Right lobe of liver (tissue), 6 donors: ENCODE measurements at regions not wholly inside any gene's neighbourhood (a gene's known extent, or its start where the extent isn't known, plus 50 kb on each side); places are given as distances from the start of the nearest gene placed in this dataset.
"Not testable (repeated sequence)": the region's sequence is repeated elsewhere in the genome, so short reads cannot be mapped to it uniquely, and the experiment has no call there.

Experiments
- ATAC-seq, 4 donors: fragments of 200-7000 bp; cut with Tn5 transposase; one replicate each; pipeline ENCODE4 v1.9.1; 2020; ENCODE audit warnings: mild to moderate bottlenecking in 4 of 4, moderate library complexity in 4 of 4
- DNase-seq, 3 donors: peaks; one replicate each; pipeline ENCODE4 v3.0.0-alpha.2; 2020
- H3K27ac ChIP-seq, 3 donors: fragments of 200-600 bp; one replicate each; pipeline ENCODE4 v1.8.0; 2022
- H3K27me3 ChIP-seq, 2 donors: fragments of 200-600 bp; one replicate each; pipeline ENCODE4 v1.8.0; 2022
- H3K36me3 ChIP-seq, 4 donors: fragments of 200-600 bp; sonication (generic) in 1 of 4; one replicate each; pipeline versions ENCODE4 v1.5.1 to v1.8.0; 2017 to 2022; ENCODE audit warnings: control low read depth in 1 of 4
- H3K4me1 ChIP-seq, 4 donors: fragments of 200-600 bp; sonication (generic) in 1 of 4; one replicate each; pipeline versions ENCODE4 v1.5.1 to v1.8.0; 2017 to 2022; ENCODE audit warnings: control low read depth in 1 of 4
- H3K4me3 ChIP-seq, 3 donors: fragments of 200-600 bp; one replicate each; pipeline ENCODE4 v1.8.0; 2022
- H3K9me3 ChIP-seq, 4 donors: fragments of 200-600 bp; sonication (generic) in 1 of 4; one replicate each; pipeline versions ENCODE4 v1.5.1 to v1.8.0; 2017 to 2022; ENCODE audit warnings: control low read depth in 1 of 4
- POLR2A ChIP-seq: fragments of 450-650 bp; IDR thresholded peaks from one replicate; pipeline ENCODE4 v1.6.1; 2017; ENCODE audit warnings: antibody characterized with exemption, mild to moderate bottlenecking
- WGBS: methylation state at CpG from one replicate; pipeline ENCODE4 v1.1.6; 2018; ENCODE audit warnings: low coverage, low lambda C conversion rate; ENCODE audit not compliant: insufficient coverage; ENCODE audit errors: missing lambda C conversion rate; 5-methylcytosine and 5-hydroxymethylcytosine counted together
- intact Hi-C, 2 donors: fragments of 100-400 bp; cut with DNase I; formaldehyde crosslinking; loops; one replicate each; pipeline versions ENCODE4 v1.11.2 to v1.14.1; 2022
- TF ChIP-seq, protein P1 (sequence below), 4 donors: fragments of 200-600 bp in 3 of 4; fragments of 450-650 bp in 1 of 4; IDR thresholded peaks; one replicate each; pipeline versions ENCODE4 v1.5.1 to v1.8.0; 2016 to 2022; ENCODE audit warnings: antibody characterized with exemption in 4 of 4, mild to moderate bottlenecking in 2 of 4
- donor health status: DM: no; HTN: yes; CAD: no.
- donor health status: DM: no; HTN: no; CAD: no.
- donor health status: DM: no; HTN: no; CAD: no.
- donor health status: DM: no; HTN: yes; CAD: no.
- donor health status: DM: no; HTN: yes; CAD: no.

DNA sequence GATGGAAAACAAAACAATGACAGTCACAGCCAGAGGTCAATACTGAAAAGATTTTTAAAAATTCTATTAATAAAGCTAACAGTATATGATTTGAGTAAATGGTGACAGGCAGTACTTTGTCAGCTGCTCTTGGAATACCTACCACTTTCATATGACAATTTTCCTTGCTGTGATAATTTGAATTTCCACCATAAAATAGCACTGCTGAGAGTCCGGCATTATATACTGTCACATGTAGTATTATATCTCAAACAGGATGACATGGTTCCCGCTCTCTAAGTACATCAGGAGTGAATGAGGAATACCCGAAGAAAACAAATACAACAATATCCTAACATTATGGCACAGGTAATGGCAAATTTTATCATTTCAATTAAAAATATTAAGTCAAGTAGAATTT lies 146.8 kb upstream of the TMPRSS15 start:
- no peak for TF ChIP-seq POLR2A
- TF ChIP-seq, protein P1, sequence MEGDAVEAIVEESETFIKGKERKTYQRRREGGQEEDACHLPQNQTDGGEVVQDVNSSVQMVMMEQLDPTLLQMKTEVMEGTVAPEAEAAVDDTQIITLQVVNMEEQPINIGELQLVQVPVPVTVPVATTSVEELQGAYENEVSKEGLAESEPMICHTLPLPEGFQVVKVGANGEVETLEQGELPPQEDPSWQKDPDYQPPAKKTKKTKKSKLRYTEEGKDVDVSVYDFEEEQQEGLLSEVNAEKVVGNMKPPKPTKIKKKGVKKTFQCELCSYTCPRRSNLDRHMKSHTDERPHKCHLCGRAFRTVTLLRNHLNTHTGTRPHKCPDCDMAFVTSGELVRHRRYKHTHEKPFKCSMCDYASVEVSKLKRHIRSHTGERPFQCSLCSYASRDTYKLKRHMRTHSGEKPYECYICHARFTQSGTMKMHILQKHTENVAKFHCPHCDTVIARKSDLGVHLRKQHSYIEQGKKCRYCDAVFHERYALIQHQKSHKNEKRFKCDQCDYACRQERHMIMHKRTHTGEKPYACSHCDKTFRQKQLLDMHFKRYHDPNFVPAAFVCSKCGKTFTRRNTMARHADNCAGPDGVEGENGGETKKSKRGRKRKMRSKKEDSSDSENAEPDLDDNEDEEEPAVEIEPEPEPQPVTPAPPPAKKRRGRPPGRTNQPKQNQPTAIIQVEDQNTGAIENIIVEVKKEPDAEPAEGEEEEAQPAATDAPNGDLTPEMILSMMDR (IDR thresholded peaks at IDR 0.05): no peak
- no peaks in the 10 kb centered on the region for H3K4me1 ChIP-seq
- intact Hi-C loops: no loop called here
- H3K9me3 ChIP-seq: no peaks in the 10 kb centered on the region
- no peak overlapping the region for H3K4me3 ChIP-seq
- H3K27ac ChIP-seq: no peak overlapping the region
- no peak for ATAC-seq
- H3K27me3 ChIP-seq: no peaks in the 10 kb centered on the region
- no peaks in the 10 kb centered on the region for H3K36me3 ChIP-seq
- 60% methylated on average over 3 of the region's 3 CpGs for WGBS
- no peak for DNase-seq

DNA sequence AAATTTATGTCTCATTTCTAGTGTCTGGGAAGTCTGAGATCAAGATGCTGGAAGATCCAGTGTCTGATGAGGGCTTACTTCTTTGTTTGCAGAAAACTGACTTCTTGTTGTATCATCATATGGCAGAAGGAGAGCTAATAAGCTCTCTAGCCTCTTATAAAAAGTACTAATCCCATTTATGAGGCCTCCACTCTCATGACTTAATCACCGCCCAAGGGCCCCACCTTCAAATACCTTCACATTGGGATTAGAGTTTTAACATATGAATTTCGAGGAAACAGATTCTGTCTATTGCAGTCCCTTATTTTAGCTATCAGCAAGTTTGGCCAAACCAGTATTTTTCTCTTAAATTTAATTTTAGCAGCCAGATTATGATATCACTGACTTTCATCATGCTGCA lies 150.2 kb upstream of the TMPRSS15 start:
- WGBS: 58% methylated on average over 2 of the region's 2 CpGs
- intact Hi-C loops: no loop called here
- no peaks in the 10 kb centered on the region for H3K9me3 ChIP-seq
- no peak overlapping the region for H3K27ac ChIP-seq
- H3K4me3 ChIP-seq: no peak overlapping the region
- ATAC-seq (no peak), DNase-seq (no peak)
- H3K27me3 ChIP-seq: no peaks in the 10 kb centered on the region
- H3K4me1 ChIP-seq: no peaks in the 10 kb centered on the region
- H3K36me3 ChIP-seq: no peaks in the 10 kb centered on the region
- TF ChIP-seq, protein P1 (IDR thresholded peaks at IDR 0.05): no peak
- no peak for TF ChIP-seq POLR2A

DNA sequence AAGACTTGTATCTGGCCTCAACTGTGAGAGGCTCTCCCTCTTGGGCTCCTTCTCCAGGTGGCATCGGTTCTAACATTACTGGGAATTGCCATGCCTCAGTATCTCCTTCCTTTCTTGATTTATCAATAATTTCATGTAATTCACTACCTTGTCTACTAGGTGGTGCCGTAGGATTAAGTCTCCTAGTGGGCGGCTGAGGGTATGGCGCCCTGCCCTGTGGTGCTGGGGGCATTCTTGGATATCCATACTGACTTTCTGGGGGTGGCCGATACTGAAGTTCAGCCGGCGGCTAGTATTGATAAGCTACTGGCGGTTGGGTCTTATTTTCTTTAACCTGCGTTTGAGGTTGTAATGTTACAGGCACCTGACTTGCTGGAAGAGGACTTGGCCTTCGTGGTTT lies 164.2 kb upstream of the TMPRSS15 start:
- ATAC-seq, intact Hi-C loops: not testable (repeated sequence)
- WGBS: 74% methylated on average over 9 of the region's 10 CpGs

DNA sequence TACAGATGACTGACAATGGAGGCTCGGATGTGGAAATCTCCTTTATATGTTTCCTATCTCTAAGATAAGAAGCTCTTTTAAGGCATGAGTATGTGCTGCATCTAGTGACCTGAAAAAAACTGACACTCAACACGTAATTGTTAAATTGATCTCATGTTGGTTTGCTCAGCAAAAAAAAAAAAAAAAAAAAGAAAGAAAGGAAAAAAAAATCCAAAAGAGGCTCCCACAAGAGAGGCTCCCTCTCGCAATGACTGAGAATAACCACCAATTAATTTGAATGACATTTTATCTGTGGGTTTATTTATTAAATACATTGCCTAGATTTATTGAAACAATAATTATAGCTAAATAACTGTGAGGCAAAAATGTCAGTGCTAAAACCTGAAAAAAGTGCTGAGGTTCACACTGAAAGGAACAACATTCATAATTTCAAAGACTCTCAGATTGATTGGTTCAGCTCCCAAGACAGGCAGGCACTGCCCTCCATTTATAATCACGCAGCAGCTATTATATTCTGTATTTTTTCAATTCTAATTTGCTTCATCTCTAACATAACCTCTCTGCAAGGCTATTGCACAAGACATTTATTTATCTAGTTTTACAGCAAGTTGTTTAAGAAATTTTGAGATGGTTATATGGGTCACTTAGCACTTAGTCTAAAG lies 184.5 kb upstream of the TMPRSS15 start:
- no peak overlapping the region for H3K27ac ChIP-seq
- TF ChIP-seq, protein P1 (IDR thresholded peaks at IDR 0.05): no peak
- TF ChIP-seq POLR2A: no peak
- intact Hi-C loops: no loop called here
- H3K36me3 ChIP-seq: no peaks in the 10 kb centered on the region
- no peaks in the 10 kb centered on the region for H3K9me3 ChIP-seq
- H3K4me1 ChIP-seq: no peaks in the 10 kb centered on the region
- H3K4me3 ChIP-seq: no peak overlapping the region
- ATAC-seq (no peak), DNase-seq (no peak)
- 39% methylated on average over 4 of the region's 4 CpGs for WGBS
- H3K27me3 ChIP-seq: no peaks in the 10 kb centered on the region

More for the DNA sequence above, 164.2 kb upstream of the TMPRSS15 start:
- DNase-seq, H3K9me3 ChIP-seq, H3K27ac ChIP-seq, H3K4me1 ChIP-seq, H3K4me3 ChIP-seq, H3K36me3 ChIP-seq, H3K27me3 ChIP-seq: not testable (repeated sequence)

DNA sequence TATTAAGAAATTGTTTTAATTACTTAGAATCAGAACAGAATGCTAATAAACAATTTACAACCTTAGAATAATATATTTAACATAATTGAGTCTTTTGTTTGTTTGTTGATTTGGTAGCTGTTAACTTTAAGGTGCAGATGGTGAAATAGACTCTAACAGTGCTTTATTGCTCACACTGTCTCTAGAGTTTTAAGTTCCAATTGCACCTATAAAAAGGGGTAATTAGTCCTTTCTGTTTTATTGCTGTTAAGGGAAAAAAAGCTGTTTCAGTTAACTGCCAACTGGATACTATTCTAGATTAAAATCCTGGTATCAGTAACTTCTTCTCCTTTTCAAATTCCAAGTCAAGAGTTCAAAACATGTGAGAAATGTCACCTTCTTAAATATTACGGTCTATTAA lies 197.6 kb upstream of the TMPRSS15 start:
- WGBS: 75% methylated on average over 1 of the region's 1 CpG
- TF ChIP-seq, protein P1 (IDR thresholded peaks at IDR 0.05): no peak
- no peak for TF ChIP-seq POLR2A
- no peaks in the 10 kb centered on the region for H3K36me3 ChIP-seq
- H3K4me3 ChIP-seq: no peak overlapping the region
- H3K4me1 ChIP-seq: no peaks in the 10 kb centered on the region
- ATAC-seq: no peak
- DNase-seq: no peak
- H3K9me3 ChIP-seq: no peaks in the 10 kb centered on the region
- H3K27ac ChIP-seq: no peak overlapping the region
- H3K27me3 ChIP-seq: no peaks in the 10 kb centered on the region
- intact Hi-C loops: no loop called here
